ENCODE measurements at regions not wholly inside any gene's neighbourhood (a gene's known extent, or its start where the extent isn't known, plus 50 kb on each side); places are given as distances from the start of the nearest gene placed in this dataset.

DNA sequence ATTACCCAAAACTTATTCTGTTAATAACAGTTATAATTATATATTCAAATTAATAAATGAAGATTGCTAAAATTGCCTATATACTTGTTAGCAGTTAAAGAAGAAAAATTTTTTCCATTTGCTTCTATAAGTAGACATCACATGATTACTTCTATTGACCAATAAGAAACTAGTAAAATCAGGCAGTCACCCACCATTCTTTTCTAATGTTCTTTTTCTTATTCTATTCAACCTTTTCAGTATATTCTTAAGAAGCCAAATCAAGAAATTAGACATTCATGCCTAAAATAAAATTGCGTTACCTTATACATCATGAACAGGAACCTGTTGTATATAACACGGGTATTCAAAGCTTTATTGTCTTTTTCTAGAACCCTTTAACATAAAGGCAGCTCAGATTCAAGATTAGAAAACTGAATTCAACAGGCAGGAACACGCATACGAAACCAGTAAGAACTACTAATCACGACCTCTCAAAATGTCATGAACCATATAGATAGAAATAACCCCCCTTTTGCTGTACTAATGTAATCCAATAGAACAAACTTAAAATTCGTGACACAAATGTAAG is 568.1 kb upstream of the DIPK2B start:
- TF ChIP-seq, protein P1, sequence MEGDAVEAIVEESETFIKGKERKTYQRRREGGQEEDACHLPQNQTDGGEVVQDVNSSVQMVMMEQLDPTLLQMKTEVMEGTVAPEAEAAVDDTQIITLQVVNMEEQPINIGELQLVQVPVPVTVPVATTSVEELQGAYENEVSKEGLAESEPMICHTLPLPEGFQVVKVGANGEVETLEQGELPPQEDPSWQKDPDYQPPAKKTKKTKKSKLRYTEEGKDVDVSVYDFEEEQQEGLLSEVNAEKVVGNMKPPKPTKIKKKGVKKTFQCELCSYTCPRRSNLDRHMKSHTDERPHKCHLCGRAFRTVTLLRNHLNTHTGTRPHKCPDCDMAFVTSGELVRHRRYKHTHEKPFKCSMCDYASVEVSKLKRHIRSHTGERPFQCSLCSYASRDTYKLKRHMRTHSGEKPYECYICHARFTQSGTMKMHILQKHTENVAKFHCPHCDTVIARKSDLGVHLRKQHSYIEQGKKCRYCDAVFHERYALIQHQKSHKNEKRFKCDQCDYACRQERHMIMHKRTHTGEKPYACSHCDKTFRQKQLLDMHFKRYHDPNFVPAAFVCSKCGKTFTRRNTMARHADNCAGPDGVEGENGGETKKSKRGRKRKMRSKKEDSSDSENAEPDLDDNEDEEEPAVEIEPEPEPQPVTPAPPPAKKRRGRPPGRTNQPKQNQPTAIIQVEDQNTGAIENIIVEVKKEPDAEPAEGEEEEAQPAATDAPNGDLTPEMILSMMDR (conservative IDR thresholded peaks at IDR 0.05), result no peak
- H3K27ac Mint-ChIP-seq, result no peak overlapping the region

More for the DNA sequence above, 568.1 kb upstream of the DIPK2B start:
- no peak overlapping the region for H3K18ac ChIP-seq (ENCODE audit: insufficient read length, low read depth, low read length)
- no peaks in the 10 kb centered on the region for H3K23me2 ChIP-seq (ENCODE audit: insufficient read length, low read depth, low read length, poor library complexity, severe bottlenecking)
- no peaks in the 10 kb centered on the region for H3K9me3 ChIP-seq (ENCODE audit: control insufficient read depth, low read depth, low read length)
- no peak overlapping the region for H2BK15ac ChIP-seq (ENCODE audit: low read depth, low read length)
- H2BK120ac ChIP-seq (ENCODE audit: low read depth, low read length, poor library complexity, severe bottlenecking), result no peak overlapping the region
- no peak overlapping the region for H3K56ac ChIP-seq (ENCODE audit: insufficient read length, low read depth, low read length)
- H3K9ac ChIP-seq (ENCODE audit: extremely low read depth, insufficient read length, low read length), result no peak overlapping the region
- peaks cover 4% of the 10 kb centered on the region; the same call in 1 of the 2 replicates for H3K4me1 ChIP-seq (ENCODE audit: insufficient read depth, low read length)
- no peaks in the 10 kb centered on the region for H3K79me1 ChIP-seq (ENCODE audit: insufficient read depth, low read depth, low read length, poor library complexity, severe bottlenecking)
- no peak overlapping the region for H3T11ph ChIP-seq (ENCODE audit: low read length)
- DNase-seq, result no peak
- no peaks in the 10 kb centered on the region for H3K27me3 Mint-ChIP-seq (ENCODE audit: low read depth)
- H4K20me1 ChIP-seq (ENCODE audit: control insufficient read depth, insufficient read depth, insufficient read length), result no peaks in the 10 kb centered on the region
- no peak overlapping the region for H2AFZ ChIP-seq (ENCODE audit: low read length)
- no peaks in the 10 kb centered on the region for H3K27me3 ChIP-seq (ENCODE audit: insufficient read depth, low read length)
- H2BK12ac ChIP-seq (ENCODE audit: insufficient read length, low read depth, low read length), result no peak overlapping the region
- H4K8ac ChIP-seq (replicated peaks; ENCODE audit: insufficient read length, low read depth, low read length), result no peak overlapping the region
- peaks cover 44 to 48% of the 10 kb centered on the region in 2 experiments for H3K9me3 Mint-ChIP-seq
- H3K23ac ChIP-seq (ENCODE audit: insufficient read length, low read depth, low read length), result no peak overlapping the region
- H3K4ac ChIP-seq (ENCODE audit: low read depth, low read length), result no peak overlapping the region
- H3K27ac ChIP-seq (ENCODE audit: insufficient read length, low read depth, low read length), result no peak overlapping the region
- H2BK5ac ChIP-seq (ENCODE audit: insufficient read length, low read length), result no peak overlapping the region
- peaks cover 19% of the 10 kb centered on the region; the same call in 1 of the 2 replicates for H3K79me2 ChIP-seq (ENCODE audit: insufficient read depth, low read length)
- H3K4me3 Mint-ChIP-seq, result no peak overlapping the region
- no peak overlapping the region for H2AK5ac ChIP-seq (ENCODE audit: insufficient read length, low read length)
- no peak overlapping the region for H3K4me2 ChIP-seq (ENCODE audit: insufficient read depth, insufficient read length, low read length)
- peaks cover 44 to 60% of the 10 kb centered on the region in 2 experiments for H3K4me1 Mint-ChIP-seq
- H4K91ac ChIP-seq (ENCODE audit: insufficient read length, low read depth, low read length), result no peak overlapping the region
- no CpG with 5 or more reads among the region's 6 CpGs for WGBS (ENCODE audit: extremely low coverage, insufficient read length, low lambda C conversion rate)
- no peak overlapping the region for H4K5ac ChIP-seq (ENCODE audit: insufficient read length, low read depth, low read length)
- H3K14ac ChIP-seq (ENCODE audit: insufficient read depth, low read length), result no peak overlapping the region
- no peak overlapping the region for H2BK20ac ChIP-seq (ENCODE audit: low read depth, low read length, poor library complexity, severe bottlenecking)
- peaks cover 9 to 49% (median 29%) of the 10 kb centered on the region in 3 experiments; a peak in 6 of 7 replicates for H3K36me3 Mint-ChIP-seq (ENCODE audit: insufficient read depth in 1 of 3, low read depth in 3 of 3)
